GM23338 (cell line): ENCODE measurements at regions not wholly inside any gene's neighbourhood (a gene's known extent, or its start where the extent isn't known, plus 50 kb on each side); places are given as distances from the start of the nearest gene placed in this dataset.

ENCODE experiments used
- ATAC-seq: fragments of 200-7000 bp; cut with Tn5 transposase; 3 replicates; pipeline ENCODE4 v1.9.1; 2020
- DNase-seq: peaks from one replicate; pipeline ENCODE4 v3.0.0-alpha.2; 2015; ENCODE audit warnings: low spot score
- H2AFZ ChIP-seq: fragments of 200-600 bp; sonication (generic); 2 replicates; pipeline ENCODE4 v1.8.0; 2016; ENCODE audit warnings: antibody characterized with exemption, mild to moderate bottlenecking, moderate library complexity
- H3F3A ChIP-seq: fragments of 200-600 bp; sonication (generic); replicated peaks from 2 replicates; pipeline ENCODE4 v1.8.0; 2017; ENCODE audit warnings: antibody characterized with exemption, mixed run types, low read depth
- H3K27ac ChIP-seq: fragments of 200-600 bp; sonication (generic); 2 replicates; pipeline ENCODE4 v1.6.1; 2016; ENCODE audit warnings: low read depth
- H3K27me3 ChIP-seq: fragments of 200-600 bp; sonication (generic); 2 replicates; pipeline ENCODE4 v1.8.0; 2016; ENCODE audit warnings: mild to moderate bottlenecking, mixed run types, moderate library complexity; ENCODE audit not compliant: insufficient read depth
- H3K36me3 ChIP-seq: fragments of 200-600 bp; sonication (generic); 2 replicates; pipeline ENCODE4 v1.8.0; 2016; ENCODE audit warnings: mild to moderate bottlenecking; ENCODE audit not compliant: insufficient read depth
- H3K4me1 ChIP-seq: fragments of 200-600 bp; sonication (generic); 2 replicates; pipeline ENCODE4 v1.8.0; 2016; ENCODE audit warnings: mild to moderate bottlenecking, moderate library complexity; ENCODE audit not compliant: insufficient read depth
- H3K4me2 ChIP-seq: fragments of 200-600 bp; sonication (generic); 2 replicates; pipeline ENCODE4 v1.7.1; 2017; ENCODE audit warnings: mixed run types
- H3K4me3 ChIP-seq: fragments of 200-600 bp; sonication (generic); 2 replicates; pipeline ENCODE4 v1.6.1; 2016; ENCODE audit warnings: mixed run types
- H3K79me2 ChIP-seq: fragments of 200-600 bp; sonication (generic); replicated peaks from 2 replicates; pipeline ENCODE4 v1.8.0; 2017; ENCODE audit warnings: mild to moderate bottlenecking; ENCODE audit not compliant: insufficient read depth
- H3K9me2 ChIP-seq: fragments of 200-600 bp; sonication (generic); 2 replicates; pipeline ENCODE4 v1.8.0; 2017; ENCODE audit not compliant: insufficient read depth
- H4K20me1 ChIP-seq: fragments of 200-600 bp; sonication (generic); replicated peaks from 2 replicates; pipeline ENCODE4 v1.8.0; 2017; ENCODE audit warnings: mild to moderate bottlenecking; ENCODE audit not compliant: insufficient read depth
- H3K27ac Mint-ChIP-seq: 2 replicates; pipeline ENCODE4 v1.8.0; 2020; ENCODE audit warnings: inconsistent platforms, mild to moderate bottlenecking, moderate library complexity, mixed read lengths
- H3K27me3 Mint-ChIP-seq: 3 replicates; pipeline ENCODE4 v1.8.0; 2022; ENCODE audit warnings: low read depth, mild to moderate bottlenecking, moderate library complexity, mixed read lengths, inconsistent platforms; ENCODE audit not compliant: insufficient read depth, poor library complexity
- H3K36me3 Mint-ChIP-seq: 3 replicates; pipeline ENCODE4 v1.8.0; 2021; ENCODE audit warnings: low read depth, mild to moderate bottlenecking, inconsistent platforms, moderate library complexity, mixed read lengths
- H3K4me1 Mint-ChIP-seq: 3 replicates; pipeline ENCODE4 v1.8.0; 2020; ENCODE audit warnings: mild to moderate bottlenecking, inconsistent platforms, mixed read lengths
- H3K4me3 Mint-ChIP-seq: 3 replicates; pipeline ENCODE4 v1.8.0; 2021; ENCODE audit warnings: moderate library complexity, mild to moderate bottlenecking, inconsistent platforms, mixed read lengths
- H3K9me3 Mint-ChIP-seq: 3 replicates; pipeline ENCODE4 v1.8.0; 2020; ENCODE audit warnings: moderate library complexity, mild to moderate bottlenecking, inconsistent platforms, mixed read lengths
- ETS1 ChIP-seq: IDR thresholded peaks from 2 replicates; pipeline ENCODE4 v1.6.1; 2016; ENCODE audit warnings: antibody characterized with exemption
- EZH2 ChIP-seq: fragments of 200-600 bp; sonication (generic); IDR thresholded peaks from one replicate; pipeline ENCODE4 v1.8.0; 2017; ENCODE audit warnings: antibody characterized with exemption, mild to moderate bottlenecking, low read depth; ENCODE audit not compliant: unreplicated experiment
- POLR2AphosphoS5 ChIP-seq: IDR thresholded peaks from 2 replicates; pipeline ENCODE4 v1.6.1; 2016; ENCODE audit warnings: antibody characterized with exemption, low read depth
- ZNF331 ChIP-seq: fragments of 250-450 bp; sonication (Bioruptor Pico); IDR thresholded peaks from 2 replicates; pipeline ENCODE4 v1.5.0; 2020; ENCODE audit warnings: low read depth, mild to moderate bottlenecking, moderate library complexity
- ZNF462 ChIP-seq: fragments of 250-450 bp; sonication (Bioruptor Pico); IDR thresholded peaks from 2 replicates; pipeline ENCODE4 v1.5.0; 2020; ENCODE audit warnings: mild to moderate bottlenecking, moderate library complexity
- TF ChIP-seq, protein P1 (sequence below), 2 experiments: fragments of 200-600 bp in 1 of 2; sonication (generic) in 1 of 2; conservative IDR thresholded peaks; 2 replicates each; pipeline versions ENCODE4 v1.5.1 to v1.6.1; 2016 to 2017; ENCODE audit warnings: antibody characterized with exemption in 2 of 2, low read depth in 2 of 2, mild to moderate bottlenecking in 2 of 2, moderate library complexity in 1 of 2

GRCh38 chr10:78181381-78182055 is 147.9 kb downstream of the RPS24 start:
- H3K27ac ChIP-seq = no peak overlapping the region
- DNase-seq (no peak), ATAC-seq (no peak)
- no peaks in the 10 kb centered on the region for H4K20me1 ChIP-seq
- Mint-ChIP-seq H3K27me3 (peaks cover 6% of the 10 kb centered on the region), H3K9me3 (no peaks in the 10 kb centered on the region), H3K36me3 (no peaks in the 10 kb centered on the region), H3K4me1 (peaks cover 26% of the 10 kb centered on the region), H3K4me3 (no peak overlapping the region), H3K27ac (no peak overlapping the region)
- H3K4me1 ChIP-seq = peaks cover 11% of the 10 kb centered on the region; the same call in 1 of the 2 replicates
- no peaks in the 10 kb centered on the region for H3K36me3 ChIP-seq
- no peaks in the 10 kb centered on the region for H3K27me3 ChIP-seq
- no peak overlapping the region for H2AFZ ChIP-seq
- TF ChIP-seq ZNF331 (CRISPR knock-in tag) (no peak), ZNF462 (no peak), EZH2 (no peak), ETS1 (no peak), POLR2AphosphoS5 (no peak)
- TF ChIP-seq, protein P1, sequence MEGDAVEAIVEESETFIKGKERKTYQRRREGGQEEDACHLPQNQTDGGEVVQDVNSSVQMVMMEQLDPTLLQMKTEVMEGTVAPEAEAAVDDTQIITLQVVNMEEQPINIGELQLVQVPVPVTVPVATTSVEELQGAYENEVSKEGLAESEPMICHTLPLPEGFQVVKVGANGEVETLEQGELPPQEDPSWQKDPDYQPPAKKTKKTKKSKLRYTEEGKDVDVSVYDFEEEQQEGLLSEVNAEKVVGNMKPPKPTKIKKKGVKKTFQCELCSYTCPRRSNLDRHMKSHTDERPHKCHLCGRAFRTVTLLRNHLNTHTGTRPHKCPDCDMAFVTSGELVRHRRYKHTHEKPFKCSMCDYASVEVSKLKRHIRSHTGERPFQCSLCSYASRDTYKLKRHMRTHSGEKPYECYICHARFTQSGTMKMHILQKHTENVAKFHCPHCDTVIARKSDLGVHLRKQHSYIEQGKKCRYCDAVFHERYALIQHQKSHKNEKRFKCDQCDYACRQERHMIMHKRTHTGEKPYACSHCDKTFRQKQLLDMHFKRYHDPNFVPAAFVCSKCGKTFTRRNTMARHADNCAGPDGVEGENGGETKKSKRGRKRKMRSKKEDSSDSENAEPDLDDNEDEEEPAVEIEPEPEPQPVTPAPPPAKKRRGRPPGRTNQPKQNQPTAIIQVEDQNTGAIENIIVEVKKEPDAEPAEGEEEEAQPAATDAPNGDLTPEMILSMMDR (conservative IDR thresholded peaks at IDR 0.05; ENCODE audit: low read depth in 2 of 2) = no peak
- H3K4me3 ChIP-seq = no peak overlapping the region
- H3F3A ChIP-seq = no peaks in the 10 kb centered on the region
- H3K4me2 ChIP-seq = no peak overlapping the region
- H3K9me2 ChIP-seq = no peaks in the 10 kb centered on the region
- H3K79me2 ChIP-seq = no peaks in the 10 kb centered on the region
